ENCODE measurements at regions not wholly inside any gene's neighbourhood (a gene's known extent, or its start where the extent isn't known, plus 50 kb on each side); places are given as distances from the start of the nearest gene placed in this dataset.

- TF ChIP-seq EZH2 (IDR thresholded peaks at IDR 0.05; ENCODE audit: low read length), result no peak
- no peak for TF ChIP-seq CTCF (optimal IDR thresholded peaks at IDR 0.05 in 1 of 3, IDR thresholded peaks at IDR 0.05 in 1 of 3, conservative IDR thresholded peaks at IDR 0.05 in 1 of 3; ENCODE audit: extremely low read depth in 1 of 3, insufficient read depth in 2 of 3, low read length in 3 of 3)
Measured at GRCh38 chr14:22018890-22019289, 345.3 kb upstream of the OR4E1 start.
